ENCODE measurements at regions not wholly inside any gene's neighbourhood (a gene's known extent, or its start where the extent isn't known, plus 50 kb on each side); places are given as distances from the start of the nearest gene placed in this dataset.
"Not testable (repeated sequence)": the region's sequence is repeated elsewhere in the genome, so short reads cannot be mapped to it uniquely, and the experiment has no call there.

DNA sequence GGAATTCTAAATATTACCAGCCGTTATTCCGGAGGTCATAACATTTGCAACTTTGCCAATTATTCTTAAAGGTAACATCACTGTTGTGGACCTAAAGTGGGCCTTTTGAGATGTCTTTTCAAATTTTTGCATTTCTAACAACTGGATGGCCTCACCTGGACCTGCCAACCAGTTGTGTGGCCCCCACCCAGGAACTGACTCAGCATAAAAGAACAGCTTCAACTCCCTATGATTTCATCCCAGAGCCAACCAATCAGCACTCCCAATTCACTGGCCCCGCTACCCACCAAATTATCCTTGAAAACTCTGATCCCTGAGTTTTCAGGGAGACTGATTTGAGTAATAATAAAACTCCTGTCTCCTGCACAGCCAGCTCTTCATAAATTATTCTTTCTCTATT, 489.7 kb upstream of the LMCD1 start:
- no peak for DNase-seq (ENCODE audit: low read depth)
- no peak for TF ChIP-seq CTCF (conservative IDR thresholded peaks at IDR 0.05; ENCODE audit: low read depth, low read length)
- H3K4me3 ChIP-seq (ENCODE audit: low read depth, low read length), result no peak overlapping the region

DNA sequence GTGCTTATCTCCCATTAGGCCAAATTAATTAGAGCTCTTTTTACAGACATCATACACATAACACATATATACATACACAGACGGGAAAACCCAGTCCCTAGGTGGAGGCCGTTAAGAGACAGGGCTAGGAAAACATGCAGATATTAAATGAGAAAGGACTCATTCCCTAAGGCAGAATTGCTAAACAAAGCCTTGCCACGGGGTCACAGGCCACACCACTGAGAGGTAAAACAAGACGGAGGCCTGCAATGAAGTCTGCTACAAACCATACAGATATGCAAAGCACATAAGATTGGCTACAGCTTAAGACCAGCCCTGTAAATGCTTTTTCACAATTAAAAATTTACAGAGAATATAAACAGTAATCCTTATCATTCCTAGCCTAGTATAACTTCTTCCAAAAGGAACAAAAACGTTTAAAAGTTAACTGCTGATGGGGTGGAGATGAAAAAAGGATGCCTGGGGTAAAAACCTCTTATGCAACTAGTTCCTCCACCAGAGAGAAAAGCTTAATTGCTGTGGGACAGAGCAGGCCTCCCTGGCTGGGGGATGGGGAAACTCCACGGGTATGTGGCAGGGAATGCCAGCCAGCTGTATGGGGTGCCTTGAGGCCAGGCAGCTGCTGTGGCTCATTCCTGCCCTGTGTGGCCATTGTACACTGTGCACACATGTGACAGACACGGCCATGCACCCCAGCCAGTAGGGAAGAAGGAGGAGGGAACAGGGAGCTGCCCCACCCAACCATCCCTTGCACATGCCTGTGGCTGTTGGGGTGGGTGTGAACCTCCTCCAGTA, 481.4 kb upstream of the LMCD1 start:
- TF ChIP-seq CTCF (conservative IDR thresholded peaks at IDR 0.05; ENCODE audit: low read depth, low read length), result no peak
- H3K4me3 ChIP-seq (ENCODE audit: low read depth, low read length), result no peak overlapping the region
- DNase-seq (ENCODE audit: low read depth), result no peak

- DNase-seq (ENCODE audit: low read depth), result no peak
- H3K4me3 ChIP-seq (ENCODE audit: low read depth, low read length), result no peak overlapping the region
- TF ChIP-seq CTCF (conservative IDR thresholded peaks at IDR 0.05; ENCODE audit: low read depth, low read length), result no peak
Measured at GRCh38 chr3:8027954-8028353, 473.7 kb upstream of the LMCD1 start.

DNA sequence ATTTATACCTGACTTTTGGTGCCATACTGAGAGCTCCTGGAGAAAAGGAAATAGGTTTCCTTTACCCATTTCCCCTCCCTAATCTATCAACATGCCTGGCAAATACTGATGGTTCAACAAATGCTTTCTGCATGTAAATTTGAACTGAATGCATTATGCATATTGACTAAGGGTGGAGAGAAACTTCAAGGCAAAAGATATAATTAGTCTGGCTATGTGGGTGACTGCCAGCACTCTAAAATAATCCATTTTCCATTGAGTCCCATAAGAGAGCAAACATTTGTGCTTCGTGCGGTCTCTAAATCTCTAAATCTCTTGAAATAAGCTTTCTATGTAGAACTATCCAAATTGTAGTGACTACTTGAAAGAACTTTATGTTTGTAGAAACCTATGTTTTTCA, 451.3 kb upstream of the LMCD1 start:
- no peak for DNase-seq (ENCODE audit: low read depth)
- no peak for TF ChIP-seq CTCF (conservative IDR thresholded peaks at IDR 0.05; ENCODE audit: low read depth, low read length)
- H3K4me3 ChIP-seq (ENCODE audit: low read depth, low read length), result no peak overlapping the region

GRCh38 chr3:8052659-8053058, 449.0 kb upstream of the LMCD1 start:
- H3K4me3 ChIP-seq (ENCODE audit: low read depth, low read length), result no peak overlapping the region
- peak; percentile 9 for DNase-seq (ENCODE audit: low read depth)

GRCh38 chr3:8068135-8068534, 433.5 kb upstream of the LMCD1 start:
- not testable (repeated sequence) for H3K4me3 ChIP-seq (ENCODE audit: low read depth, low read length); DNase-seq (ENCODE audit: low read depth)

More at GRCh38 chr3:8052659-8053058, 449.0 kb upstream of the LMCD1 start:
- TF ChIP-seq CTCF (conservative IDR thresholded peaks at IDR 0.05; ENCODE audit: low read depth, low read length), result no peak

DNA sequence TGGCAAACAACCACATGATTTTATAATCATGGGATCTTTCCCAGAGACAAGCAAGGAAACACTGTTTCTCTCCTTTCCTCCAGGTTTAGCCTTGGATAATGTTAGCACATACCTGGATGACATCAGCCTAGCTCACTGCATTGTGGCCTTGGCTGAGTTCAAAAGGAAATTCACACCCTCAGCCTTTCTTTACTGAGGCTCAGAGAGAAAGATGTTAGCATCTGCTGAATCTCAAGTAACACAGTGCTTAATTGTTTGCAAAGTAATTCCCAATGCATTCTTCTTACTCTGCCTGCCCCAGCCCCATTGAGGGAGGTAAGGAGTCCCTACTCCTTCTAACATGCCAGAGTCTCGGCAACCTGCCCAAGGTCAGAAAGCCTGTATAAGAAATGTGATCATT, 432.2 kb upstream of the LMCD1 start:
- TF ChIP-seq CTCF (conservative IDR thresholded peaks at IDR 0.05; ENCODE audit: low read depth, low read length), result no peak
- DNase-seq (ENCODE audit: low read depth), result no peak
- H3K4me3 ChIP-seq (ENCODE audit: low read depth, low read length), result no peak overlapping the region

Data from choroid plexus epithelial cell (primary cell).